GM21367 (cell line): ENCODE measurements at regions not wholly inside any gene's neighbourhood (a gene's known extent, or its start where the extent isn't known, plus 50 kb on each side); places are given as distances from the start of the nearest gene placed in this dataset.
"Not testable (repeated sequence)": the region's sequence is repeated elsewhere in the genome, so short reads cannot be mapped to it uniquely, and the experiment has no call there.

Experiments
- ATAC-seq: cut with Tn5 transposase; IDR thresholded peaks from one replicate; pipeline ENCODE4 v1.9.1; 2021; ENCODE audit not compliant: unreplicated experiment

- ATAC-seq = no peak
These were observed 139.2 kb upstream of the ECI2 start for GRCh38 chr6:4274382-4275082.

- ATAC-seq = no peak
These were observed 137.6 kb upstream of the ECI2 start for GRCh38 chr6:4272996-4273395.

GRCh38 chr6:4271761-4272470, 136.5 kb upstream of the ECI2 start:
- ATAC-seq = no peak

- ATAC-seq = no peak
These were observed 135.4 kb upstream of the ECI2 start for GRCh38 chr6:4270776-4271175.

GRCh38 chr6:4270001-4270400, 134.6 kb upstream of the ECI2 start:
- ATAC-seq = no peak

GRCh38 chr6:4268171-4268570, 132.8 kb upstream of the ECI2 start:
- no peak for ATAC-seq

GRCh38 chr6:4265740-4266139, 130.4 kb upstream of the ECI2 start:
- ATAC-seq = no peak

- ATAC-seq = no peak
These were observed 129.2 kb upstream of the ECI2 start for GRCh38 chr6:4264601-4265000.

- ATAC-seq = no peak
These were observed 128.7 kb upstream of the ECI2 start for GRCh38 chr6:4264081-4264480.

- ATAC-seq = no peak
These were observed 127.2 kb upstream of the ECI2 start for GRCh38 chr6:4262526-4262925.

GRCh38 chr6:4259391-4259790, 124.0 kb upstream of the ECI2 start:
- ATAC-seq = no peak

GRCh38 chr6:4258733-4259132, 123.4 kb upstream of the ECI2 start:
- no peak for ATAC-seq

GRCh38 chr6:4256969-4257368, 121.6 kb upstream of the ECI2 start:
- ATAC-seq = no peak

- no peak for ATAC-seq
These were observed 118.3 kb upstream of the ECI2 start for GRCh38 chr6:4253604-4254231.

GRCh38 chr6:4252445-4252844, 117.1 kb upstream of the ECI2 start:
- not testable (repeated sequence) for ATAC-seq

- no peak for ATAC-seq
These were observed 115.3 kb upstream of the ECI2 start for GRCh38 chr6:4250645-4251044.

GRCh38 chr6:4243832-4244231, 108.5 kb upstream of the ECI2 start:
- ATAC-seq = not testable (repeated sequence)

GRCh38 chr6:4243237-4243636, 107.9 kb upstream of the ECI2 start:
- no peak for ATAC-seq

GRCh38 chr6:4242601-4243000, 107.2 kb upstream of the ECI2 start:
- ATAC-seq = no peak

- no peak for ATAC-seq
These were observed 104.8 kb upstream of the ECI2 start for GRCh38 chr6:4240148-4240547.

GRCh38 chr6:4225161-4225872, 89.9 kb upstream of the ECI2 start:
- no peak for ATAC-seq
